ENCODE measurements at regions not wholly inside any gene's neighbourhood (a gene's known extent, or its start where the extent isn't known, plus 50 kb on each side); places are given as distances from the start of the nearest gene placed in this dataset.

DNA sequence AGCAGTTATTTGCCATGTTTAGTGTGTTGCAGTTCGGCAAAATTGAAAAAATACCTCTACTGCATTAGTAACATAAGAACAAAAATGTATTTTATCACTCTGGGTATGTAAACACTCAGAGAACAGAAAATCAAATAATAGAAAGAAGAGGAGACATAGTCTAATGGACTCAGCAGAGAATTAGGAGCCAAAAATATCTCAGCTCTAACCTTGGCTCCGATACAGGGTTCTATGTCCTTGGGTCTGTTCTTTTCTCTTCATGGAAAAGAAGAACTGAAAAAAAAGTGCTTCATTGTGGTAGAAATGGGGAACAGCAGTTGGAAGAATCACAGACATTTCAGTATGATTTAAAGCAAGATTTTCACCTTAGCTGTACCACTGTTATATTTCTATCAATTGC lies 240.5 kb upstream of the CXXC4 start:
- no peak overlapping the region for H3K4me3 ChIP-seq
- no peak for DNase-seq (ENCODE audit: extremely low spot score)
- no peaks in the 10 kb centered on the region for H3K27me3 ChIP-seq
- TF ChIP-seq, protein P1, sequence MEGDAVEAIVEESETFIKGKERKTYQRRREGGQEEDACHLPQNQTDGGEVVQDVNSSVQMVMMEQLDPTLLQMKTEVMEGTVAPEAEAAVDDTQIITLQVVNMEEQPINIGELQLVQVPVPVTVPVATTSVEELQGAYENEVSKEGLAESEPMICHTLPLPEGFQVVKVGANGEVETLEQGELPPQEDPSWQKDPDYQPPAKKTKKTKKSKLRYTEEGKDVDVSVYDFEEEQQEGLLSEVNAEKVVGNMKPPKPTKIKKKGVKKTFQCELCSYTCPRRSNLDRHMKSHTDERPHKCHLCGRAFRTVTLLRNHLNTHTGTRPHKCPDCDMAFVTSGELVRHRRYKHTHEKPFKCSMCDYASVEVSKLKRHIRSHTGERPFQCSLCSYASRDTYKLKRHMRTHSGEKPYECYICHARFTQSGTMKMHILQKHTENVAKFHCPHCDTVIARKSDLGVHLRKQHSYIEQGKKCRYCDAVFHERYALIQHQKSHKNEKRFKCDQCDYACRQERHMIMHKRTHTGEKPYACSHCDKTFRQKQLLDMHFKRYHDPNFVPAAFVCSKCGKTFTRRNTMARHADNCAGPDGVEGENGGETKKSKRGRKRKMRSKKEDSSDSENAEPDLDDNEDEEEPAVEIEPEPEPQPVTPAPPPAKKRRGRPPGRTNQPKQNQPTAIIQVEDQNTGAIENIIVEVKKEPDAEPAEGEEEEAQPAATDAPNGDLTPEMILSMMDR (IDR thresholded peaks at IDR 0.05) = peak in 1 of 3 experiments; percentile 29
- TF ChIP-seq POLR2A (IDR thresholded peaks at IDR 0.05; ENCODE audit: low read depth) = no peak
- H3K9me3 ChIP-seq = no peaks in the 10 kb centered on the region
- intact Hi-C loops (cut with DNase I) = no loop called here
- H3K36me3 ChIP-seq = no peaks in the 10 kb centered on the region
- 27% methylated on average over 2 of the region's 2 CpGs for WGBS
- H3K4me1 ChIP-seq = peaks cover 5 to 25% (median 18%) of the 10 kb centered on the region in 4 donors
- peak overlapping the region in 3 of 4 donors; percentile 35 to 56 (median 49) for H3K27ac ChIP-seq (replicated peaks in 1 of 4)

DNA sequence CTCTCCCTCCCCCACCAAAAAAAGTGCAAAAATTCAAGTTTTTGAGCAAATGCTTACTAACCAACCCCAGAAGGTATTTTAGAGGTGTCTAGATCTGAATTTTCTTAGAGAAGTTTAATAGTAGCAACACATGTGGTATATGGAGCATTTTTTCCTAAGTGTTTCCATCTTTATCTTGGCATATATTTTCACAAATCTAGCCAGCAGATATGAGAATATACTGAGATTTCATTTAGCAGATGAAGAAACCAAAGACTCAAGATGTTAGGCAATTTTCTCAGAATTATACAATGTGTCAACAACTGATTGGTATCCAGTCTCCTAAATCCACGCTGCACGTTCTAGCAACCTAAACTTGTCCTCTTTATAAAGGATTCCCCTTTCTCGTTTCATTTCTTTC lies 245.5 kb upstream of the CXXC4 start:
- no peak for DNase-seq (ENCODE audit: extremely low spot score)
- TF ChIP-seq POLR2A (IDR thresholded peaks at IDR 0.05; ENCODE audit: low read depth) = no peak
- TF ChIP-seq, protein P1 (IDR thresholded peaks at IDR 0.05) = no peak
- H3K27me3 ChIP-seq = no peaks in the 10 kb centered on the region
- no peaks in the 10 kb centered on the region for H3K36me3 ChIP-seq
- no peak overlapping the region for H3K4me3 ChIP-seq
- WGBS = 74% methylated on average over 3 of the region's 3 CpGs
- peaks cover 3 to 8% (median 6%) of the 10 kb centered on the region in 4 donors for H3K4me1 ChIP-seq
- no peak overlapping the region for H3K27ac ChIP-seq (replicated peaks in 1 of 4)
- H3K9me3 ChIP-seq = no peaks in the 10 kb centered on the region
- intact Hi-C loops (cut with DNase I) = no loop called here

DNA sequence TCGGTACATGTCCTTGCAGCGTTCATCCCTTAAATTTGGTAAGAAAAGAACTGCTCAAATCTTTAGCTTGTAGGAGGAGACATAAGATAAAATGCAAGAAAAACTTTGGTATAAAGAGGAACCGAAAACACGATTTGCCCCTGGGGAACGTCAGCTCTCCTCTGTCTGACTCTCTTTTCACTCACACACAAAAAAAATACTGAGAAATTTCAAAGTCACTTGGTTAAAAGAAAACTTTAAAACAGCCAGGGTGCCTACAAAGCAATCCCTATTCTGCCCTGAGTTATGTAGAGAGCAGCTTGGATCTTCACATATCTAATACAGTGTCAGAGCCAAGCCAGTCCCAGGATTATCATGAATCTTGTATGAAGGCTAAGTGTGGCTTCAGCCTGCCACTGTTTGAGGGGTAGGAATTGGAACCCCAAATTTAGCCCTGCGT lies 248.5 kb upstream of the CXXC4 start:
- Histone ChIP-seq H3K27me3 (no peaks in the 10 kb centered on the region), H3K36me3 (no peaks in the 10 kb centered on the region), H3K4me1 (peaks cover 0 to 3% (median 0%) of the 10 kb centered on the region in 4 donors), H3K4me3 (no peak overlapping the region), H3K27ac (replicated peaks in 1 of 4) (no peak overlapping the region), H3K9me3 (no peaks in the 10 kb centered on the region)
- intact Hi-C loops (cut with DNase I) = no loop called here
- no peak for DNase-seq (ENCODE audit: extremely low spot score)
- WGBS = 78% methylated on average over 6 of the region's 6 CpGs
- TF ChIP-seq, protein P1 (IDR thresholded peaks at IDR 0.05) = no peak
- no peak for TF ChIP-seq POLR2A (IDR thresholded peaks at IDR 0.05; ENCODE audit: low read depth)
- no peak for TF ChIP-seq POLR2AphosphoS5 (IDR thresholded peaks at IDR 0.05)
- no peak for TF ChIP-seq EP300 (IDR thresholded peaks at IDR 0.05)

DNA sequence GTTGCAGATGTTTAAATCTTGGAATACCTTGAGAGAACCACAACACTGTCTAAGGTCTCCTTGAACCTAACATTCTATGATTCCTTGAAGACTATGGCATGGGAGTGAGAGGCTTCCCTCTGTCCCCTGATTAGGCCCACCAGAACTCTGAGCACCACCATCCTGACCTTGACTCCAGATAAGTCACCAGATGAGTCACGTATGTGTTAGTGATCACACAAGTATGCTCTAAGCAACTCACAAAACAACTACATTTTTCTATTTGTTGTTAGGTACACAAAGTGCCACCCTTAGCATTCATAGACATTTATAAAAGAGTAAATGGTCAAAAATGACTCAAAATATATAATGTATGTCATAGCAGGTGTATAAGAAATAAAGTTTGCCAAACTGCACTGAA lies 252.9 kb upstream of the CXXC4 start:
- Histone ChIP-seq H3K27me3 (no peaks in the 10 kb centered on the region), H3K36me3 (no peaks in the 10 kb centered on the region), H3K9me3 (no peaks in the 10 kb centered on the region), H3K4me1 (peaks cover 0 to 11% (median 7%) of the 10 kb centered on the region in 4 donors), H3K27ac (replicated peaks in 1 of 4) (no peak overlapping the region), H3K4me3 (no peak overlapping the region)
- no peak for DNase-seq (ENCODE audit: extremely low spot score)
- intact Hi-C loops (cut with DNase I) = no loop called here
- TF ChIP-seq, protein P1 (IDR thresholded peaks at IDR 0.05) = no peak
- TF ChIP-seq POLR2AphosphoS5 (IDR thresholded peaks at IDR 0.05) (no peak), EP300 (IDR thresholded peaks at IDR 0.05) (no peak), POLR2A (IDR thresholded peaks at IDR 0.05; ENCODE audit: low read depth) (no peak)
- WGBS = 75% methylated on average over 1 of the region's 1 CpG

DNA sequence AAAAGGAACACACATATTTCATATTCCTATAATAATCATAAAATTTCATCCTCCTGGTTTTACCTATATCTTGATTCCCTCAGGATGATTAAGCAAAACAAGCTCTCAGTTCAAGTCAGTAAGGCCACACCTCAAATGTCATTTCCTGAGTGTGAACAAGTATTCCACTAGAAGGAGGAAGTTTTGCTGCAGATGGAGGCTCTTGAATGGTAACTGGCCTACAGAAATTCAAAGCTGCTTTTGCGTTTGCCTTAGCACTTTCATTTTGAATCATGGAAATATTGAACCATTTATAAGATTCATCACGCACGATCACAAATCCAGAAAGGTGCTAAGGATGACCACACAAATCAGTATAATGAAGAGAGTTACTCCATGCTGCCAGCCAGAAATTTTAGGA lies 254.4 kb upstream of the CXXC4 start:
- no peak overlapping the region for H3K27ac ChIP-seq (replicated peaks in 1 of 4)
- TF ChIP-seq POLR2AphosphoS5 (IDR thresholded peaks at IDR 0.05) = no peak
- no peak for TF ChIP-seq EP300 (IDR thresholded peaks at IDR 0.05)
- TF ChIP-seq POLR2A (IDR thresholded peaks at IDR 0.05; ENCODE audit: low read depth) = no peak
- TF ChIP-seq, protein P1 (IDR thresholded peaks at IDR 0.05) = no peak
- no peak for DNase-seq (ENCODE audit: extremely low spot score)
- 69% methylated on average over 3 of the region's 3 CpGs for WGBS
- H3K9me3 ChIP-seq = no peaks in the 10 kb centered on the region
- H3K36me3 ChIP-seq = no peaks in the 10 kb centered on the region
- intact Hi-C loops (cut with DNase I) = no loop called here
- peaks cover 0 to 15% (median 10%) of the 10 kb centered on the region in 4 donors for H3K4me1 ChIP-seq
- no peaks in the 10 kb centered on the region for H3K27me3 ChIP-seq
- no peak overlapping the region for H3K4me3 ChIP-seq

All from esophagus muscularis mucosa (tissue), 4 donors.